ENCODE measurements at regions not wholly inside any gene's neighbourhood (a gene's known extent, or its start where the extent isn't known, plus 50 kb on each side); places are given as distances from the start of the nearest gene placed in this dataset.

DNA sequence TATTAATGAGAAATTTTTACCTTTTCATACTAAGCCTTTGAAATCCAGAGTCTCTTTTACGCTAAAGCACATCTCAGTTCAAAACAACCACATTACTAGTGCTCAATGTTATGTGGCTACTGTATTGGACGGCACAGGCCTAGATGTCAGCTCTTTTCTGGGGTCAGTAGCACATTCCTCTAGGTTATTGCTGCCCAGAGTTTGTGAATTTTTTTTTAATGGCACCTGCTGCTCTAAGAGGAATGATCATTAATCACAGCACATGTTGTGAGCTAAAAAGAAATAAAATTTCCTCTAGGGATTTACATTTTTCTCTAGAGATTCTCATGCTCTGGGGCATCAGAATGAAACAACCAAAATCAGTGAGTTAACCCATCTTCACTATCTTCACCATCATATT lies 436.8 kb upstream of the THBS1 start:
- no peaks in the 10 kb centered on the region for H3K36me3 ChIP-seq (ENCODE audit: control insufficient read depth, insufficient read depth, low read length)
- H3K27me3 ChIP-seq (ENCODE audit: control insufficient read depth, insufficient read depth, low read length): no peaks in the 10 kb centered on the region
- no peaks in the 10 kb centered on the region for H3K9me3 ChIP-seq (ENCODE audit: control insufficient read depth, low read length)
- peaks cover 4% of the 10 kb centered on the region for H3K4me1 ChIP-seq (ENCODE audit: control insufficient read depth, insufficient read depth, low read length)
- no peak overlapping the region for H3K4me3 ChIP-seq (ENCODE audit: low read length)
- H3K9ac ChIP-seq (ENCODE audit: low read length): no peak overlapping the region

- H3K9ac ChIP-seq (ENCODE audit: low read length): no peak overlapping the region
- H3K4me3 ChIP-seq (ENCODE audit: low read length): no peak overlapping the region
- no peaks in the 10 kb centered on the region for H3K36me3 ChIP-seq (ENCODE audit: control insufficient read depth, insufficient read depth, low read length)
- no peaks in the 10 kb centered on the region for H3K9me3 ChIP-seq (ENCODE audit: control insufficient read depth, low read length)
- H3K27me3 ChIP-seq (ENCODE audit: control insufficient read depth, insufficient read depth, low read length): no peaks in the 10 kb centered on the region
- H3K4me1 ChIP-seq (ENCODE audit: control insufficient read depth, insufficient read depth, low read length): peaks cover 4% of the 10 kb centered on the region
Measured at GRCh38 chr15:39144613-39145499, 436.0 kb upstream of the THBS1 start.

GRCh38 chr15:39145854-39146625 lies 434.8 kb upstream of the THBS1 start:
- H3K9ac ChIP-seq (ENCODE audit: low read length): no peak overlapping the region
- H3K27me3 ChIP-seq (ENCODE audit: control insufficient read depth, insufficient read depth, low read length): no peaks in the 10 kb centered on the region
- no peaks in the 10 kb centered on the region for H3K9me3 ChIP-seq (ENCODE audit: control insufficient read depth, low read length)
- H3K36me3 ChIP-seq (ENCODE audit: control insufficient read depth, insufficient read depth, low read length): no peaks in the 10 kb centered on the region
- no peak overlapping the region for H3K4me3 ChIP-seq (ENCODE audit: low read length)
- H3K4me1 ChIP-seq (ENCODE audit: control insufficient read depth, insufficient read depth, low read length): no peaks in the 10 kb centered on the region

DNA sequence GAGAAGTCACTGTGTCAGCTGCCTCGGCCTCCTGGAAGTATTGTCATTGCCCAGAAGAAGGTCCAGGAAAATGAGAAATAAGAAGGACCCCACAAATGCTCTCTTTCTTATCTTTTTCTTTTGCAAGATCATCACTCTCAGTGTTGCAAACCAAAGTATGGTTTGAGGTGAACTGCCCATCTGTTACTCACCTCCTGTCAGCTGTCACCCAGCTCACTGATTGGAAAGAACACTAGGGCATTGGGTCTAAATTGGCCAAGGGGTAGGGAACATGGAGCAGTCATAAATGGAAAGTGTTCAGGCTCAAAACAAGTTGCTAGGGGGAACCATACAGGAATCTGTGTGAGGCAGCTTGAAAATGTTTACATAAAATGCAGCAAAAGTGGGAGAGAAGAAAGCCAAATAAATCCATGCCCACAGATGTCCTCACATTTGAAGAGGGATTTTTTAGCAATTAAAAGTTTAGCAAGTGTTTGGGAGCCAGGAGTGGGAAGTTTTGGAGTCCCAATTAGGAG lies 431.2 kb upstream of the THBS1 start:
- Histone ChIP-seq H3K9ac (ENCODE audit: low read length) (no peak overlapping the region), H3K4me1 (ENCODE audit: control insufficient read depth, insufficient read depth, low read length) (peaks cover 17% of the 10 kb centered on the region), H3K36me3 (ENCODE audit: control insufficient read depth, insufficient read depth, low read length) (no peaks in the 10 kb centered on the region), H3K27me3 (ENCODE audit: control insufficient read depth, insufficient read depth, low read length) (no peaks in the 10 kb centered on the region), H3K9me3 (ENCODE audit: control insufficient read depth, low read length) (no peaks in the 10 kb centered on the region), H3K4me3 (ENCODE audit: low read length) (no peak overlapping the region)

DNA sequence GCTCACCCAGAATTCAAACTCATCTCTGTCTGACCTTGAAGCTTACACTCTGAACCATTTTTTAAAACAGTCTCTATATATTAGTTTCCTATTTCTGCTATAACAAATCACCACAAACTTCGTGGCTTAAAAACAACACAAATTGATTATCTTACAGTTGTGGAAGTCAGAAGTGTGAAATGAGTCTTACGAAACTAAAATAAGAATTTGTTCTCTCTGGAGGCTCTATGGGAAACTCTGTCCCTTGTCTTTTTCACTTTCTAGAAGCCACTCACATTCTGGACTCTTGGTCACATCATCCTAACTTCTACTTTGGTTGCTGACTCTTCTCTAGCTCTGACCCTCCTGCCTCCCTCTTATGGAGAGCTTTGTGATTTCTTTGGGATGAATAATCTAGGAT lies 429.3 kb upstream of the THBS1 start:
- H3K36me3 ChIP-seq (ENCODE audit: control insufficient read depth, insufficient read depth, low read length): no peaks in the 10 kb centered on the region
- H3K4me1 ChIP-seq (ENCODE audit: control insufficient read depth, insufficient read depth, low read length): peaks cover 17% of the 10 kb centered on the region
- no peak overlapping the region for H3K9ac ChIP-seq (ENCODE audit: low read length)
- no peak overlapping the region for H3K4me3 ChIP-seq (ENCODE audit: low read length)
- H3K9me3 ChIP-seq (ENCODE audit: control insufficient read depth, low read length): no peaks in the 10 kb centered on the region
- no peaks in the 10 kb centered on the region for H3K27me3 ChIP-seq (ENCODE audit: control insufficient read depth, insufficient read depth, low read length)

DNA sequence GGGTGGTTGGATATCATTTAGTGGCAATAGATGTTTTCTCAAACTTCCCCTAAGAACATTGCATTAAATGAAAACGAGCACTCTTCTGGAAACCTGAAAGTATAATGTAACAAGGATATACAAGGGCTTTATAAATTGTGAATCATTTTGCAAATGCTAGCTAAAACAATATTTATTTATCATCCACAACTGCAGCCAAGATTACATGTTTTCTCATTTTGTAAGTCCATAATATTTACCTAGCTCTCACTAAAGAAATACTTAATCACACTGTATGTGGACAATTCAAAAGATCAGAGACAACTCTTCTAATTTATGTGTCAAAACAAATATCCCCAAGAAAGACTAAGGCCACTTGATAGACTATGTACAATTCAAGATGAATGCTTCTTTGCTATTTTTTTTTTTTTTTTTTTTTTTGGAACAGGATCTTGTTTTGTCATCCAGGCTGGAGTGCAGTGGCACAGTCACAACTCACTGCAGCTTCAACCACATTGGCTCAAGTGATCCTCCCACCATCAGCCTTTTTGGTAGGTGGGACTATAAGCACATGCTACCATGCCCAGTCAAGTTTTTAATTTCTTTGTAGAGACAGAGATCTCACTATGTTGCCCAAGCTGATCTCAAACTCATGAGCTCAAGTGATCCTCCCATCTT lies 427.7 kb upstream of the THBS1 start:
- Histone ChIP-seq H3K4me1 (ENCODE audit: control insufficient read depth, insufficient read depth, low read length) (peaks cover 17% of the 10 kb centered on the region), H3K9ac (ENCODE audit: low read length) (no peak overlapping the region), H3K36me3 (ENCODE audit: control insufficient read depth, insufficient read depth, low read length) (no peaks in the 10 kb centered on the region), H3K27me3 (ENCODE audit: control insufficient read depth, insufficient read depth, low read length) (no peaks in the 10 kb centered on the region), H3K9me3 (ENCODE audit: control insufficient read depth, low read length) (no peaks in the 10 kb centered on the region), H3K4me3 (ENCODE audit: low read length) (no peak overlapping the region)

DNA sequence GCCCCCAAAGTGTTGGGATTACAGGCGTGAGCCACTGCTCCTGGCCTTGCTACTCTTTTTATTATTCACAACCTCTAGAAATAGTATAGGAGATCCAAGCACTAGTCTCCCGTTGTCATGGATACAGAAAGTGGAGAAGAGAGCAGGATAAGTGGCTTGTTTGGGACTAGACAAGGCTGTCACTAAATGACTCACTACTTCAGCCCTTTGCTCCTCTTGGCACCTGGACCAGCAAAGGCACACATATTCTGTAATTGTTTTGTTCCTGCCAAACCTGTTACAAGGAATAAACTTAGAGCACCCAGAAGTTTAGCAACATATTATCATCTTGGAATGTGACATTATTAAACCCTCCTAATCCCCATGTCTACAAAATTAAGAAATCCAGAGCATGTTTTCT lies 427.2 kb upstream of the THBS1 start:
- H3K9me3 ChIP-seq (ENCODE audit: control insufficient read depth, low read length): no peaks in the 10 kb centered on the region
- no peak overlapping the region for H3K4me3 ChIP-seq (ENCODE audit: low read length)
- no peaks in the 10 kb centered on the region for H3K27me3 ChIP-seq (ENCODE audit: control insufficient read depth, insufficient read depth, low read length)
- H3K4me1 ChIP-seq (ENCODE audit: control insufficient read depth, insufficient read depth, low read length): peaks cover 17% of the 10 kb centered on the region
- no peak overlapping the region for H3K9ac ChIP-seq (ENCODE audit: low read length)
- H3K36me3 ChIP-seq (ENCODE audit: control insufficient read depth, insufficient read depth, low read length): no peaks in the 10 kb centered on the region

- H3K4me1 ChIP-seq (ENCODE audit: control insufficient read depth, insufficient read depth, low read length): peaks cover 17% of the 10 kb centered on the region
- no peak overlapping the region for H3K4me3 ChIP-seq (ENCODE audit: low read length)
- no peaks in the 10 kb centered on the region for H3K9me3 ChIP-seq (ENCODE audit: control insufficient read depth, low read length)
- no peaks in the 10 kb centered on the region for H3K36me3 ChIP-seq (ENCODE audit: control insufficient read depth, insufficient read depth, low read length)
- no peak overlapping the region for H3K9ac ChIP-seq (ENCODE audit: low read length)
- no peaks in the 10 kb centered on the region for H3K27me3 ChIP-seq (ENCODE audit: control insufficient read depth, insufficient read depth, low read length)
Measured at GRCh38 chr15:39154227-39154638, 426.6 kb upstream of the THBS1 start.

DNA sequence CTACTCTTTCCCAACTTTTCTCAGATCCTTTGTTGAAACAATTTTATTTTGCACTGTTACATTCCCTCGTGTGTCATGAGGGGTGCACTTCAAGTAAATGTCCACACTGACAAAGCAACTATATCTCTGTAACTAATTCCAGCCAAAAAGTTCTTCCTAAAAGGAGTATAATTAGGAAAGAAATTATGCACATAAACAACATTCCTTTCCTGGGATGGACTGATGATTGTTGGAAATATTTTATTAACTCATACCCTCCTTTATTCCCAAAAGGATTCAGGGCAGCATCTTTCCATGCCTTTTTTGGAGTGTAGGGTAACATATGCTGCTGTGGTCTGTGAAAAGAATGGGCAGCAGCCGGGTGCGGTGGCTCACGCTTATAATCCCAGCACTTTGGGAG lies 426.1 kb upstream of the THBS1 start:
- Histone ChIP-seq H3K27me3 (ENCODE audit: control insufficient read depth, insufficient read depth, low read length) (no peaks in the 10 kb centered on the region), H3K9ac (ENCODE audit: low read length) (no peak overlapping the region), H3K4me3 (ENCODE audit: low read length) (no peak overlapping the region), H3K4me1 (ENCODE audit: control insufficient read depth, insufficient read depth, low read length) (peaks cover 17% of the 10 kb centered on the region), H3K36me3 (ENCODE audit: control insufficient read depth, insufficient read depth, low read length) (no peaks in the 10 kb centered on the region), H3K9me3 (ENCODE audit: control insufficient read depth, low read length) (no peaks in the 10 kb centered on the region)

DNA sequence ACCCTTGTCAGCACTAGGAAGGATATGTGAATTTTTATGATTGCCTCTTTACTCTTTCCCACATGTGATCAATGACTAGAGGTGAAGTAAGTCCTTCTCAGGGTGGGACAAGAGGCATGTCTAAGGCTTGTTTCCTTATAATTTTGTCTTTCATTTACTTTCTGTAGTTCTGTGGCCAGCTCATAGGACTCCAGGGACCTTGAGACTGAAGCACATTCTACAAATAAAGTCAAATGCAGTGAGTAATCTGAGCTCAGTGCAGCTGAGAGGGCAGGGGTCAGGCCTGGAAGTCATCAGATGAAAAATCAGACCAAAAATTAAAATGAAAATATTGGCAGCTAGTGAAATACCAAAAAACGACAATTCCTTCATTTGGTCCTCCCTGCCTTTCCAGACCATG lies 424.7 kb upstream of the THBS1 start:
- no peak overlapping the region for H3K4me3 ChIP-seq (ENCODE audit: low read length)
- H3K36me3 ChIP-seq (ENCODE audit: control insufficient read depth, insufficient read depth, low read length): no peaks in the 10 kb centered on the region
- no peaks in the 10 kb centered on the region for H3K9me3 ChIP-seq (ENCODE audit: control insufficient read depth, low read length)
- H3K27me3 ChIP-seq (ENCODE audit: control insufficient read depth, insufficient read depth, low read length): no peaks in the 10 kb centered on the region
- H3K4me1 ChIP-seq (ENCODE audit: control insufficient read depth, insufficient read depth, low read length): peaks cover 17% of the 10 kb centered on the region
- no peak overlapping the region for H3K9ac ChIP-seq (ENCODE audit: low read length)

DNA sequence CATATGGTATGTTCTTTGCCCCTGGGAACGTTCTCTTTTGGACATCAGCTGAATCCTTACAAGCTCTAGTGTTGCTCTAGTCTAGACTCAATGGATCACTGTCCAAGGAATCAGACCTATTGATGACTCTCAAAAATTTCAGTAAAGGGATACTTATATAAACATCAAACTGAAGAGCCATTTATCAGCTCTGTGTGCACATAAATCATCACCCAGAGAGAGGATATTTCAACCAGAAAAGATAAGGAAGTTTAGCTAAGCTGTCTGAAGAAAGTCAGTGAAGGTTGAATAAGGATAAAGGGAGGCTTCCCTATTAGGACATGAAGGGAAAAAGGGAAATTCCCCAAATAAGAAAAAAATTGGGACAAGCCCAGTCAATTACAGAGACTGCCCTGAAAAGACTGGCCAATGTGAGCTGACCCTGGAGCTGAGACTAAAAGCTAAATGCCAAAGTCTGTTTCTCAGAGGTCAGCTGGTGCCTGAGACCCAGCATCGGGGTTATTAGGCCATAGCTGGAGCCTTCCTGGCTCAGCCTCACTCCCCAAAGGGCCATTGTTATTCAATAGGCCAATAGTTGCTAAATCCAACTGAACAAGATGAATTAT lies 424.1 kb upstream of the THBS1 start:
- Histone ChIP-seq H3K9ac (ENCODE audit: low read length) (no peak overlapping the region), H3K9me3 (ENCODE audit: control insufficient read depth, low read length) (no peaks in the 10 kb centered on the region), H3K27me3 (ENCODE audit: control insufficient read depth, insufficient read depth, low read length) (no peaks in the 10 kb centered on the region), H3K4me3 (ENCODE audit: low read length) (no peak overlapping the region), H3K4me1 (ENCODE audit: control insufficient read depth, insufficient read depth, low read length) (peaks cover 17% of the 10 kb centered on the region), H3K36me3 (ENCODE audit: control insufficient read depth, insufficient read depth, low read length) (no peaks in the 10 kb centered on the region)
